ENCODE measurements at regions not wholly inside any gene's neighbourhood (a gene's known extent, or its start where the extent isn't known, plus 50 kb on each side); places are given as distances from the start of the nearest gene placed in this dataset.

- TF ChIP-seq RERE (CRISPR knock-in tag; IDR thresholded peaks at IDR 0.05; ENCODE audit: borderline replicate concordance) (no peak), ZNF609 (CRISPR knock-in tag; IDR thresholded peaks at IDR 0.05; ENCODE audit: borderline replicate concordance) (no peak), POLR3A (IDR thresholded peaks at IDR 0.05; ENCODE audit: borderline replicate concordance, extremely low read depth, insufficient read depth, insufficient read length) (no peak), ELF1 (tag; IDR thresholded peaks at IDR 0.05) (no peak), E2F8 (IDR thresholded peaks at IDR 0.05; ENCODE audit: low read depth, partially characterized antibody) (no peak), RAD51 (IDR thresholded peaks at IDR 0.05; ENCODE audit: borderline replicate concordance, low read depth) (no peak), THRAP3 (IDR thresholded peaks at IDR 0.05; ENCODE audit: borderline replicate concordance) (no peak), ZBTB26 (CRISPR knock-in tag; IDR thresholded peaks at IDR 0.05) (no peak), ZSCAN29 (IDR thresholded peaks at IDR 0.05) (no peak), EP300 (IDR thresholded peaks at IDR 0.05; ENCODE audit: low read length) (no peak), SNRNP70 (optimal IDR thresholded peaks at IDR 0.05; ENCODE audit: low read depth, low read length) (no peak), HCFC1 (IDR thresholded peaks at IDR 0.05; ENCODE audit: low read depth, low read length) (no peak)
Measured at GRCh38 chr6:43970068-43970912, 157.0 kb downstream of the MRPL14 start (continued).

Measured in K562 (cell line).